ENCODE measurements at regions not wholly inside any gene's neighbourhood (a gene's known extent, or its start where the extent isn't known, plus 50 kb on each side); places are given as distances from the start of the nearest gene placed in this dataset.

DNA sequence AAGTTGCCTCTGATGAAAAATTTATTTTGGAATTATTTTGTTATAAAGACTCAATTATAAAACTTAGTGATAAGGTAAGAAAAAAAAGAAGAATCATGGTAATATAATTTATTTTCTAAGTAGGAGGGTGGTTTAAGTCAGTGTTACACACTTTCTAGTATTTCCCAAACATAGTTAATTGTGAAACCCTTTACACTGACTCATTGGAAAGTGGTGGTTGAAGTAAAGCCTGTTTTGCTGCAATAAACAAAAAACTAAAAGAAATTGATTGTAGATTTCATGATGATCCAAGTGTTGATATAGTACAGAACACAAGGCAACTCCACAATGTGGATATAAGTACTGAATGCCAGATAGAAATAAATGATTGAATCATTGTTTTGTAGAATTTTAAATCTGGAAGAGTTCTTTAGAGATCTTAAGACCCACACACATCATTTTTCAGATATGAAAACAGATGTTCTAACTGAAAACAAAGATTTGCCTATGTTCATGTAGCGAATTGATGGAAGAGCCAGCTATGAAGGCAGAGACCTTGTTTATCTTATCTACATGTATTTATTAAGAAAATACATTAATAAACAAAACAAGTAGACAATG is 539.8 kb downstream of the PRELID2 start:
- no peak for TF ChIP-seq EZH2phosphoT487 (IDR thresholded peaks at IDR 0.05; ENCODE audit: low read depth)
- TF ChIP-seq, protein P1, sequence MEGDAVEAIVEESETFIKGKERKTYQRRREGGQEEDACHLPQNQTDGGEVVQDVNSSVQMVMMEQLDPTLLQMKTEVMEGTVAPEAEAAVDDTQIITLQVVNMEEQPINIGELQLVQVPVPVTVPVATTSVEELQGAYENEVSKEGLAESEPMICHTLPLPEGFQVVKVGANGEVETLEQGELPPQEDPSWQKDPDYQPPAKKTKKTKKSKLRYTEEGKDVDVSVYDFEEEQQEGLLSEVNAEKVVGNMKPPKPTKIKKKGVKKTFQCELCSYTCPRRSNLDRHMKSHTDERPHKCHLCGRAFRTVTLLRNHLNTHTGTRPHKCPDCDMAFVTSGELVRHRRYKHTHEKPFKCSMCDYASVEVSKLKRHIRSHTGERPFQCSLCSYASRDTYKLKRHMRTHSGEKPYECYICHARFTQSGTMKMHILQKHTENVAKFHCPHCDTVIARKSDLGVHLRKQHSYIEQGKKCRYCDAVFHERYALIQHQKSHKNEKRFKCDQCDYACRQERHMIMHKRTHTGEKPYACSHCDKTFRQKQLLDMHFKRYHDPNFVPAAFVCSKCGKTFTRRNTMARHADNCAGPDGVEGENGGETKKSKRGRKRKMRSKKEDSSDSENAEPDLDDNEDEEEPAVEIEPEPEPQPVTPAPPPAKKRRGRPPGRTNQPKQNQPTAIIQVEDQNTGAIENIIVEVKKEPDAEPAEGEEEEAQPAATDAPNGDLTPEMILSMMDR (IDR thresholded peaks at IDR 0.05; ENCODE audit: low read depth, low read length), result no peak
